ENCODE measurements at regions not wholly inside any gene's neighbourhood (a gene's known extent, or its start where the extent isn't known, plus 50 kb on each side); places are given as distances from the start of the nearest gene placed in this dataset.

DNA sequence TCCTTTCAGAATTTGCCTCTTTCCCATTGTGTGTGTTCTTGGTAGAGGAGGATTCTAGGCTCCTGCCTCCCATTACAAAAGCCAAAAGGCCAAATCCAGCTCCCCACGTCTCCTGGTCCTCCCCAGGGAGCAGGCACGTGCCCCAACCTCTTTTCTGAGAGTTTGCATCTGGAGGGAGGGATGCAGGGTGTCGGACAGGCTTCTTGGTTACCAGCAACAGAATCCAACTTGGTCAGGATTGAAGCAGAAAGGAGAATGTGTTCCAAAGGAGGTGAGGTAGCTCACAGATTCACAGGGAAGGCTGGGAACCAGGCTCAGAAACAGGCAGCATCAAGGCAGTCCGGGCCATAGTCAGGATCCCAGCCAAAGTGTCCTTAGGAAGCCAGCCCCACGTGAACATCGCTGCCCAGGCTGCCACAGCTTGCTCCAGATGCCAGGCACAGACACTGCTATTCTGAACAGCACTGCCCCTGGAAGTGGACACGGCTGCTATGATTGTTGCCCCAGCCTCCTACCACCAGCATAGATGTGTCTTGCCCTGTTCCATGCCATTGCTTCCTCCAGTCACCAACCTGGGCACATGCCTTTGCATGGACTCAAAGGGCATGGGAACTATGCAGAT, 264.2 kb upstream of the ZMIZ1 start:
- Histone ChIP-seq H3K4me1 (ENCODE audit: insufficient read depth, low read length, poor library complexity, severe bottlenecking) (no peaks in the 10 kb centered on the region), H3K36me3 (ENCODE audit: insufficient read depth, low read length) (no peaks in the 10 kb centered on the region), H2AFZ (ENCODE audit: low read length) (no peak overlapping the region), H3K79me2 (ENCODE audit: insufficient read depth, low read depth, low read length) (no peaks in the 10 kb centered on the region), H3K9me3 (ENCODE audit: low read length) (no peaks in the 10 kb centered on the region), H3K4me3 (ENCODE audit: low read depth, low read length, poor library complexity, severe bottlenecking) (no peak overlapping the region), H3K9me2 (ENCODE audit: insufficient read depth, low read length) (no peaks in the 10 kb centered on the region), H3K4me2 (ENCODE audit: low read length) (no peak overlapping the region), H4K20me1 (ENCODE audit: insufficient read depth, low read length) (no peaks in the 10 kb centered on the region), H3K27ac (ENCODE audit: low read depth, low read length, poor library complexity, severe bottlenecking) (no peak overlapping the region)
- BruUV-seq (replicated peaks) = no TSS peak
- POLR2A ChIA-PET = no interaction called here
- no peak for DNase-seq (ENCODE audit: low spot score)
- TF ChIP-seq EZH2phosphoT487 (IDR thresholded peaks at IDR 0.05; ENCODE audit: borderline replicate concordance, low read depth, low read length) = no peak
- TF ChIP-seq, protein P1, sequence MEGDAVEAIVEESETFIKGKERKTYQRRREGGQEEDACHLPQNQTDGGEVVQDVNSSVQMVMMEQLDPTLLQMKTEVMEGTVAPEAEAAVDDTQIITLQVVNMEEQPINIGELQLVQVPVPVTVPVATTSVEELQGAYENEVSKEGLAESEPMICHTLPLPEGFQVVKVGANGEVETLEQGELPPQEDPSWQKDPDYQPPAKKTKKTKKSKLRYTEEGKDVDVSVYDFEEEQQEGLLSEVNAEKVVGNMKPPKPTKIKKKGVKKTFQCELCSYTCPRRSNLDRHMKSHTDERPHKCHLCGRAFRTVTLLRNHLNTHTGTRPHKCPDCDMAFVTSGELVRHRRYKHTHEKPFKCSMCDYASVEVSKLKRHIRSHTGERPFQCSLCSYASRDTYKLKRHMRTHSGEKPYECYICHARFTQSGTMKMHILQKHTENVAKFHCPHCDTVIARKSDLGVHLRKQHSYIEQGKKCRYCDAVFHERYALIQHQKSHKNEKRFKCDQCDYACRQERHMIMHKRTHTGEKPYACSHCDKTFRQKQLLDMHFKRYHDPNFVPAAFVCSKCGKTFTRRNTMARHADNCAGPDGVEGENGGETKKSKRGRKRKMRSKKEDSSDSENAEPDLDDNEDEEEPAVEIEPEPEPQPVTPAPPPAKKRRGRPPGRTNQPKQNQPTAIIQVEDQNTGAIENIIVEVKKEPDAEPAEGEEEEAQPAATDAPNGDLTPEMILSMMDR (conservative IDR thresholded peaks at IDR 0.05; ENCODE audit: low read length) = no peak
- intact Hi-C loops (cut with micrococcal nuclease; ENCODE audit: unreplicated experiment) = no loop called here
- CTCF ChIA-PET (ENCODE audit: unreplicated experiment) = no interaction called here

GRCh38 chr10:78805176-78805575, 263.6 kb upstream of the ZMIZ1 start:
- ChIA-PET POLR2A (no interaction called here), CTCF (ENCODE audit: unreplicated experiment) (no interaction called here)
- Histone ChIP-seq H3K27ac (ENCODE audit: low read depth, low read length, poor library complexity, severe bottlenecking) (no peak overlapping the region), H3K9me2 (ENCODE audit: insufficient read depth, low read length) (no peaks in the 10 kb centered on the region), H3K4me1 (ENCODE audit: insufficient read depth, low read length, poor library complexity, severe bottlenecking) (no peaks in the 10 kb centered on the region), H3K4me3 (ENCODE audit: low read depth, low read length, poor library complexity, severe bottlenecking) (no peak overlapping the region), H3K36me3 (ENCODE audit: insufficient read depth, low read length) (no peaks in the 10 kb centered on the region), H3K4me2 (ENCODE audit: low read length) (no peak overlapping the region), H3K9me3 (ENCODE audit: low read length) (no peaks in the 10 kb centered on the region), H4K20me1 (ENCODE audit: insufficient read depth, low read length) (no peaks in the 10 kb centered on the region), H2AFZ (ENCODE audit: low read length) (no peak overlapping the region), H3K79me2 (ENCODE audit: insufficient read depth, low read depth, low read length) (no peaks in the 10 kb centered on the region)
- DNase-seq (ENCODE audit: low spot score) = no peak
- TF ChIP-seq EZH2phosphoT487 (IDR thresholded peaks at IDR 0.05; ENCODE audit: borderline replicate concordance, low read depth, low read length) = no peak
- TF ChIP-seq, protein P1 (conservative IDR thresholded peaks at IDR 0.05; ENCODE audit: low read length) = no peak
- no TSS peak for BruUV-seq (replicated peaks)
- intact Hi-C loops (cut with micrococcal nuclease; ENCODE audit: unreplicated experiment) = no loop called here

- H4K20me1 ChIP-seq (ENCODE audit: insufficient read depth, low read length) = no peaks in the 10 kb centered on the region
- ChIA-PET CTCF (ENCODE audit: unreplicated experiment) (interaction anchor here (0.6 kb wide), 1 partner anchor 182 kb away, joined by 3 read pairs; no protein-coding TSS in a partner anchor), POLR2A (no interaction called here)
Measured at GRCh38 chr10:78806681-78807221, 262.0 kb upstream of the ZMIZ1 start.

More at GRCh38 chr10:78806681-78807221, 262.0 kb upstream of the ZMIZ1 start:
- TF ChIP-seq EZH2phosphoT487 (IDR thresholded peaks at IDR 0.05; ENCODE audit: borderline replicate concordance, low read depth, low read length) = no peak
- intact Hi-C loops (cut with micrococcal nuclease; ENCODE audit: unreplicated experiment) = no loop called here
- H3K9me2 ChIP-seq (ENCODE audit: insufficient read depth, low read length) = no peaks in the 10 kb centered on the region
- H3K4me3 ChIP-seq (ENCODE audit: low read depth, low read length, poor library complexity, severe bottlenecking) = no peak overlapping the region
- no peak overlapping the region for H2AFZ ChIP-seq (ENCODE audit: low read length)
- H3K79me2 ChIP-seq (ENCODE audit: insufficient read depth, low read depth, low read length) = no peaks in the 10 kb centered on the region
- no peaks in the 10 kb centered on the region for H3K36me3 ChIP-seq (ENCODE audit: insufficient read depth, low read length)
- no peak for DNase-seq (ENCODE audit: low spot score)
- BruUV-seq (replicated peaks) = no TSS peak
- no peaks in the 10 kb centered on the region for H3K9me3 ChIP-seq (ENCODE audit: low read length)
- no peak overlapping the region for H3K27ac ChIP-seq (ENCODE audit: low read depth, low read length, poor library complexity, severe bottlenecking)
- no peaks in the 10 kb centered on the region for H3K4me1 ChIP-seq (ENCODE audit: insufficient read depth, low read length, poor library complexity, severe bottlenecking)
- H3K4me2 ChIP-seq (ENCODE audit: low read length) = no peak overlapping the region

Measured in OCI-LY7 (cell line).